K562 (cell line): ENCODE measurements at regions not wholly inside any gene's neighbourhood (a gene's known extent, or its start where the extent isn't known, plus 50 kb on each side); places are given as distances from the start of the nearest gene placed in this dataset.

Source experiments
- ARNT ChIP-seq, 2 experiments: fragments of 450-650 bp; IDR thresholded peaks; 2 replicates each; pipeline ENCODE4 v1.6.1; 2016; ENCODE audit warnings: mild to moderate bottlenecking in 1 of 2
- CEBPB ChIP-seq: fragments of 450-650 bp; IDR thresholded peaks from 2 replicates; pipeline ENCODE4 v1.6.1; 2016; ENCODE audit warnings: missing genetic modification characterization, missing compliant biosample characterization

GRCh38 chr5:74492230-74492629, 148.3 kb downstream of the ENC1 start:
- TF ChIP-seq CEBPB (tag) (no peak), ARNT (IDR thresholded peaks at IDR 0.05) (no peak)
